ENCODE measurements at regions not wholly inside any gene's neighbourhood (a gene's known extent, or its start where the extent isn't known, plus 50 kb on each side); places are given as distances from the start of the nearest gene placed in this dataset.
"Not testable (repeated sequence)": the region's sequence is repeated elsewhere in the genome, so short reads cannot be mapped to it uniquely, and the experiment has no call there.

DNA sequence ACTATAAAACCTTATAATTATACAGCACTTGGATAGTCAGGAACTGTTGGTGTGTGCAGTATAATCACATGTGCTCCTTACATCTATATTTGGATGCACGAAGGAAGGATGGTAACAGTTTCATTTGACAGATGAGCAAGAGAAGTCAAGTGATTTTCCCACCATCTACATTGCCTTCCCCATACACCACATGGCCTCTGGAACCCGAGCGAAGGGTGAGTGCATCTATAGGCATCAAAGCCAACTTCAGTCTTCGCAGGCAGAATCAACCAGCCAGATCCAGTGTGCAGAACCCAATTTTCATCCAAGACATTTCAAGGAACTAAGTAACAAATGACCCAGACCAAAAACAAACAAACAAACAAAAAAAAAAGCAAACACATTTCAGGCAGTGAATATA is 85.1 kb upstream of the BLID start:
- DNase-seq (ENCODE audit: low read depth): no peak

DNA sequence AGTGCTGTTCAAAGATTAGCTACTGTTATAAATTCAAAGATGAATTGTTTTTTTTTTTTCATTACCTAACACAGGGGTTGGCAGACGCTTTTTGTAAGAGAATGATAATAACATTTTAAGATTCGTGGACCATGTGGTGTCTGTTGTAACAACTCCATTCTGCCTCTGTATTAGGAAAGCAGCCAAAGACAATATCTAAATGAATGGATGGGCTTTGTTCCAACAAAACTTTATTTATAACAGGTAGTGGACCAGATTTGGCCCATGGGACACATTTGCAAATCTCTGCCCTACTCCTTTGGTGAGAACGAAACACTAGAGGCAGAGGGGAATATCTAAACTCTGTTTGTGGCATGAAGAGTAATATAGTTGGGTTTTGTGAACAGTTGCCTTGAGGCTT is 83.6 kb upstream of the BLID start:
- no peak for DNase-seq (ENCODE audit: low read depth)

DNA sequence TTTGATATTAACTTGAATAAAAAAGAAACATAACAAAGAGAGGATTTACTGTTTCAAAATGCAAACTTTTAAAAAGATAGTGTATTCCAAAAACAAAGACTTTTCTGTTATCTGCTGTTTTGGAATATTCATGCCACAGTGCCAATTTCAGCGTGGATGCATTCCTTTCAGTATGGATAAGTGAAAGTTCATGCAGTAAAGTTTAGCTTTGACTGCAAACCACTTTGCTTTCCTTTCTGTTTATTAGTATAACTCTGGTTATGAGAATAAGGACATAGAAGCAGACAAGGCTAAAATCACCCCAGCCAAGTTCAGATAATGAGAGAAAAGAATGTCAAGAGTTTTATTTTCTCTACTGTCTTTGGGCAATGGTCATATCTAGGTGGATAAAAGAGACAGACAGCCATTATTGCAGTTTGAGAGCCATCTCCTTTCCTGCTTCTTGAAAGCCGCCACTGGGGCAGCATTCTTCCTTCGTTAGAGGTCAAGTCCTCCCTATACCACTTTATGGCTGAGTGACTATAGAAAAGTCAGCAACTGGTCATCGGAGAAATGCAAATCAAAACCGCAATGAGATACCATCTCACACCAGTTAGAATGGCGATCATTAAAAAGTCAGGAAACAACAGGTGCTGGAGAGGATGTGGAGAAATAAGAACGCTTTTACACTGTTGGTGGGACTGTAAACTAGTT is 82.4 kb upstream of the BLID start:
- DNase-seq (ENCODE audit: low read depth): no peak

DNA sequence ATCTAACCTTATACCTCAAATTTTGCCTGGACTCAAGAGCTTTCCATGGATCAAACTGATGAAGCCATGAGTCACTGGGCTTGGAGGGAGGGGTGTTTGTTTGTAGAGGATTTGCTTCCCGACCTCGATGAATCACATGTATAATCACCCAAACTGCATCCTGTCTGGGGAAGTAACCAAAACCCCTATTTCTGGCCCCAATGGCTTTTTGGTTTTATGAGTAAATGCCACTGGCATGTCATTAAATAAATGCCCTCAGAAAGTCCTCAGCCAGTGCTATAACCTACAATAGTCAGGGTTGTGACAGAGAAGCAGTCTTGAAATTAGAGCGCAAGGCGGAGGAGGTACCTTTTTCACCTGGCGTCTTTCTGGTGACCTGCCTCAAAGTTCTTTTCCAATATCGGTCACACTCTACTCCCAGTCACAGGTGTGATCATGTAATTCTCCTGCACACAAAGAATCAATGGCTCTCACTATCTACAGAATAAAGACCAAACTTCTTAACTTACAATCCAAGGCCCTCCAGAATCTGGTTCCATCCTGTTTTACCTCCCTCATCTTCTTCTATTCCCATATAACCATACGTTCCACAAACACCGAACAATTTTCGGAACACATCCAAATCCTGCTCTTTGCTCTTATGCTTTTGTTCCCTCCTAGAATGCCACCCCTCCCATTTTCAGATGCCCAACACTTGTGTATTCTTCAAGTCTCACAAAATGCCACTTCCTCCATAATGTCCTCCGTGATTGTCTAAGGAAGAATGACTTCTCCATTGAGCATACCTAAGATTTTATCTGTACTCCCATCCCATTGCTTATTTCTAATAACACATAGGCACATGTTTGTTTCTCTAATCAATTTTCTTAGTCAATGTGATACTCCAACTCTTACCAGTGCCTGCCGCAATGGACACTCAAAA is 81.3 kb upstream of the BLID start:
- DNase-seq (ENCODE audit: low read depth): no peak

DNA sequence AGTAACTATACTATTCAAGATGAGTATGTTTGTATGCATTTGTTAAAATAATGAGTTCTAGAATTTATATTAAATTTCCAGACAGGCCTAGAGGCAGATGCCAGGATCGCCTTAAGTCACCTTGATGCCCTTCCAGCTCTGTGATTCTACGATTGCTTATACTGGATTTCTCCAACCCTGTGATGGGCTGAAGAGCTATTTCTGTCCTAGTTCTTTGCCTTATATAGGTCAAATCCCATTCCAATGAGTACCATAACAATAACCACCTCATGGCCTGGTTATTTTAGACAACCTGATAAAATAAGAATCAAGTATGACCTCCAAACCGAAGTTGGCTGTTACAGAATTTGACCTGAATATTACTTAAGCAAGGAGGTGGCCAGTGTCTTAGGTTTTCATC is 79.8 kb upstream of the BLID start:
- DNase-seq (ENCODE audit: low read depth): no peak

DNA sequence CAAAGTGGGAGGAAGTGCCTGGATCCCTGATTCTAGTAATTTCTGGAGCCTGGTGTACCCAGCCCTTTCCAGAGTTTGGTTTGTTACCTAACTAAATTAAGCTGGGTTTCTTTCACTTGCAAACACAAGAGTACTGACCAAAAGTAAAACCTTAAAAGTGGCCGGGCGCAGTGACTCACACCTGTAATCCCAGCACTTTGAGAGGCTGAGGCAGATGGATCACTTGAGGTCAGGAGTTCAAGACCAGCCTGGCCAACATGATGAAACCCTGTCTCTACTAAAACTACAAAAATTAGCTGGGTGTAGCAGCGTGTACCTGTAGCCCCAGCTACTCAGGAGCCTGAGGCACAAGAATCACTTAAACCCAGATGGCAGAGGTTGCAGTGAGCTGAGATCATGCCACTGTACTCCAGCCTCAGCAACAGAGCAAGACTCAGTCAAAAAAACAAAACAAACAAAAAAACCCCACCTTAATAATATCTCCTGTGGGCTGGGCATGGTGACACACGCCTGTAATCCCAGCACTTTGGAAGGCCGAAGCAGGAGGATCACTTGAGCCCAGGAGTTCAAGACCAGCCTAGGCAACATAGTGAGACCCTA is 78.0 kb upstream of the BLID start:
- not testable (repeated sequence) for DNase-seq (ENCODE audit: low read depth)

DNA sequence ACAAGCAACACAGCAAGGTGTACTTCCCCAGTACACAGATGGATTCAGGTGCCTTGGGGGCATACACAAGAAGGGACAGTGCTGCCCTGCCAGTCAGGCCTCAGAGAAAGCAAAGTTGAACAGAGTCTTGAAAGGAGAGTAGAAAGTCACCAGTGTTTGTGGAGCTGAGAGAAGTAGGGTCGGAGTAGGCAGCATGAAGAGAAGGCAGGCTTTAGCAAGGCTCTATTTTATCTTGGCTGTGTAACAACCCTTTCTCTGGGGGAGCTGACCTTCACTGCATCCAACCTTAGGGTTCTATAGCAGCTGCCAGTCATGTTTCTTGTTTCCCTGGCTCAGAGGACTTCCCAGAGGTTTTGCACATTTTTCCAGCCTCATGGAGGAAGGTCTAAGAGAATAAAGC is 77.4 kb upstream of the BLID start:
- DNase-seq (ENCODE audit: low read depth): no peak

DNA sequence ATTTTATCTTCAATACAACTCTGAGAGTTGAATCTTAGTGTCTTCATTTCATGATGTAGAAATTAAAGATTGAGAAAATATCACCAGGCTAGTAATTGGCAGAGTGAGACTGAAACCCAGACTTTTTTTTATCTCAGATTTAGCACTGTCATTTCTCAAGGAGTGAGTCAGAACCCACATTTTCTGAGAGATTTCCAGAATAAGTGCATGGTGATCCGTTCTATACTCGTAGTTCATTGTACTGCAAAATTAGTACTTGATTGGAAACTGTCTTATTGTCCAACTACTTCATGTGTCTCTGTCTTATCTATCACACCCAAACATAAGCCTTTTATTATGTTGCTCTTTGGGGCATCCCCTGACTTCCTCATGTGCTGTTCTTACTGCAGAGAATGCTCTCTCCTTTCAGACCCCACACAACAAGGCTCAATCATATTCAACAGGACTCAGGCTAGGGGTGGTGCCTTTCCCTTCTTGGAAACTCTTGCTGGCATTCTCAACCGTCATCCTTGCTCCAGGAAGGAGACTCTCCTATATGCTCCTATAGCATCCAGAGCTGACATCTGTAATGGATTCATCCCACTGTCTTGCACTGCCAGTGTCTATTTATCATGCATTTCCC is 76.7 kb upstream of the BLID start:
- DNase-seq (ENCODE audit: low read depth): no peak

DNA sequence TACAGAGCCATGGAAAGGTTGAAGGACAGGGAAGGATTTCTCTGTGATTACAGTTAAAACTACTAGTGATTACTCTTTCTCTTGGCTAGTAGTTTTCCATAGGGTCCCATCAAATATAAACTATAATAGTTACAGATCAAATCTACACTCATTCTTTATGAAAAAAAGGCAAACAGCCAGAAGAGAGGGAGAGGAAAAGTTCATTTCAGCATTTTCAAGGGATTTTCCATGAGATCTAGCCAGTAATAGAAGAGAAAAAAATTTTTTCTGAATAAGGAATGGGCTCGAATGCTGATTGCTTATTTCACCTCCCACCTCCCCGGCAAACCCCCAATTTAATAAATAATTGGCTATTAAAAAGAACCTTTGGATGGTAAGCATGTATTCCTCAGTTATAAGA is 74.8 kb upstream of the BLID start:
- no peak for DNase-seq (ENCODE audit: low read depth)

DNA sequence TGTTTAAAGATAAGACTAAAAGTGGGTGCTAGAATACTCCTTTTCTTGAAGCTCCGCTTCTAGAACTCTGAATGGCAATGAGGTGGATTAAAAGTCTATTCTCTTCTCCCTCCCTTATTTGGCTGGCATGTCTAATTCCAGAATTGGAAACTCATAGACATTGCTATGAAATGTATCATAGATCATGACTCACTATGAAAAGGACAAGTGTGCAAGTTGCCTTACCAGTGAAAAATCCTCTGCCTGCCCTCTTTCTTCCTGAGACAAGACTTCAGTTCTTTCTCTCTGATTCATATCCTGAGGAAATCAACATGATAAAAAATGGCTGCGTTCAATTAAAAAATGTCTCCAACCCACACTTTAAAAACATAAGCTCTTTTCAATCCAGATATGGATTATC is 73.2 kb upstream of the BLID start:
- no peak for DNase-seq (ENCODE audit: low read depth)

DNA sequence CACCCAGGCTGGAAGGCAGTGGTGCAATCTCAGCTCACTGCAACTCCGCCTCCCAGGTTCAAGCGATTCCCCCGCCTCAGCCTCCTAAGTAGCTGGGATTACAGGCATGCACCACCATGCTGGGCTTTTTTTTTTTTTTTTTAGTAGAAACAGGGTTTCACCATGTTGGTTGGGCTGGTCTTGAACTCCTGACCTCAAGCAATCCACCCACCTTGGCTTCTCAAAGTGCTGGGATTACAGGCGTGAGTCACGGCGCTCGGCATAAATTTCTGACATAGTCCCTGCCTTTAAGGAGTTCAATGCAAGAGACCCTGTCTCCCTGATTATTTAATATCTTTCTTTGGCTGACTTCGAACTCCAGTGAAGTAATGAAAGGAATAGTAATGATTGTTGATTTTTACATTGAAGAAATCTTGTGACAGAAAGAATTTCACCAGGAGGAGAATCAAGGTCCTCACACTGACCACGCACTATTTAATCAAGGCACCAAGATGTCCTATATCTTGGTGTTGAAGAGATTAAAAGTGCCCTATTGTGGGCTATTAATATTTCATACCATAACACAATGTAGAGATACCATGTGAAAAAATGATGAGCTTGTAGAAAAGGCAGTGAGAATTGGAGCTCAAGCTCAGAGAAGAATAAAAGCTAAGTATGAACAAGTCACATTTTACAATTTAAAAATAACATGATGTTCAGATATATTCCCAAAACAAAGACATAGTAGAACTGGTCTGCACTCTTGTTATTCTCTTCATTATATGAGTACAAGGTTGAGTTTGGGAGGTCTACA is 71.6 kb upstream of the BLID start:
- DNase-seq (ENCODE audit: low read depth): no peak

DNA sequence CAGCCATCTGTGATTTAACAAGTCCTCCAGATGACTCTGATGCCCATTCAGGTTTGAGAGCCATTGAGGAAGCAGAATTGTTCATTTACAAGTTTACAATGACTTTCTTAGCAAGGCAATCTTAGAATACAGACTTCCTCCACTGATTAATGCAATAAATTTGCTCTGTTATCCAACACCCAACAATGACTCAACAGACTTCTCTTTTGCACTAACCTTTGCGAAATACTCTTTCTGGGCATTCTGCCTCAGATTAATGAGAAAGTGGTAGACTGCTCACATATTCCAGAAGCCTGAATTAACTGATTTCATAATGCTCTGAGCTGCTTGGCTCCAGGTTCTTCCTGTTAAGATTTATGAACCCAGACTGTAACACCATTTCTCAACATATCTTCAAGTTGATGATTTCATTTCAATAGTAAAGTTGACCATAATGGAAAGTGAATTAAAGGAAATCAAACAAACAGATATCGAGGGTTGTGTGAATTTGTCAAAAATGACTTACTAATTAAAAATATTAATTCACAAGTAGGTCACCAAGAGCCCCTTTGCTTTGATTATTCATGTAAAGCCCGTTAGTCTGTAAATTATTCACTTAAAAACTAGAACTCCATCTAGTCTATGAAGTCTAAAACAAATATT is 70.5 kb upstream of the BLID start:
- DNase-seq (ENCODE audit: low read depth): no peak

DNA sequence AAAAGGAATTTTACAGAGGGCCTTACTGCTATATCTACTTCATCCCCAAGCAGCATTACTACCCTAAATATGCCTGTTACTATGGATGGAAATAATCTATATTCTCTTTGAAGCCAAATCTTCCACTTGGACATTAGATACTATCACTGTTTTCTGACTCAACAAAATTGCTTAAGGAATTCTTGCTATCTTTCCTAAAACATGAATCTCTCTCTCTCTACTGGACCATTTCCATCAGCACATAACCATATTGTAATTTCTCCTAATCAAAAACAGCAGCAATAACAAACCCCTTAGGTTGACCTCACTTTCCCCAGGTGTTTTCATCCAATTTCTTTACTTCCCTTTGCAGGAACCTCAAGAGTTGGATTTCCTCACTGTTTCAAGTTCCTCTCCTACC is 67.9 kb upstream of the BLID start:
- DNase-seq (ENCODE audit: low read depth): no peak

DNA sequence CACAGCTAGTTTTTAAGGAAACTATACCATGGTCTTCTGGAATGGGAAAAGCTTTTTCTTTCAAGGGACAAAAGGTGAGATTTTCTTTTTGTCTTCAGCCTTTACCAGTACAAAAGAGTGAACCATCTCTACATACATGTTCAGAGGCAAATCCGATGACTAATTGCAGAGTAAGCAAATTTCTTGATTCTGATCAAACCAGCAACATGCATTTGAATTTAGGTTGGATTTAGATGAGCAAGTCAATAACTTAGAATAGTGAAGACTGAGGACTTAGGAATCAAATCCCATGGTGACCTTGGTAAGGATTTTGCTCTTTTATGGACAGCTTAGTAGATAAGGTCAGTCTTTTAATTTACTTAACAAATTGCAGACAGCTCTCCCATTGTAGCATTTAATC is 65.9 kb upstream of the BLID start:
- no peak for DNase-seq (ENCODE audit: low read depth)

DNA sequence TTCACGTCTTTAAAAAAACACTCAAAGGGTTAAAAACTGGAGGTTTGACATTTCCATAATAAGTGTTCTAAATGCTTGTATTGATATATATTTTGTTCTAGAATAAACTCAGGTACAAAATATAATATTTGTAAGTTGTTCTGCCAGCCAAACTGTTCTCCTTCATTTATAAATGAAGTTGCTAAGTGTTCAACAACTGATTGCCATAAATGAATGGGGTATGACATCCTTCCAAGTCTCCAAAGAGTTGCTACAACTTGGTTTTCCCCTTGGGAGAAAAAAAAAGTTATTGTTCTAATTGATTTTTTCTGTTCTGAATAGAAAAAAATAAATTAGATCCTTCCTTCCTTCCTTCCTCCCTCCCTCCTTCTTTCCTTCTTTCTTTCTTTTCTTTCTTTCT is 65.4 kb upstream of the BLID start:
- DNase-seq (ENCODE audit: low read depth): no peak

DNA sequence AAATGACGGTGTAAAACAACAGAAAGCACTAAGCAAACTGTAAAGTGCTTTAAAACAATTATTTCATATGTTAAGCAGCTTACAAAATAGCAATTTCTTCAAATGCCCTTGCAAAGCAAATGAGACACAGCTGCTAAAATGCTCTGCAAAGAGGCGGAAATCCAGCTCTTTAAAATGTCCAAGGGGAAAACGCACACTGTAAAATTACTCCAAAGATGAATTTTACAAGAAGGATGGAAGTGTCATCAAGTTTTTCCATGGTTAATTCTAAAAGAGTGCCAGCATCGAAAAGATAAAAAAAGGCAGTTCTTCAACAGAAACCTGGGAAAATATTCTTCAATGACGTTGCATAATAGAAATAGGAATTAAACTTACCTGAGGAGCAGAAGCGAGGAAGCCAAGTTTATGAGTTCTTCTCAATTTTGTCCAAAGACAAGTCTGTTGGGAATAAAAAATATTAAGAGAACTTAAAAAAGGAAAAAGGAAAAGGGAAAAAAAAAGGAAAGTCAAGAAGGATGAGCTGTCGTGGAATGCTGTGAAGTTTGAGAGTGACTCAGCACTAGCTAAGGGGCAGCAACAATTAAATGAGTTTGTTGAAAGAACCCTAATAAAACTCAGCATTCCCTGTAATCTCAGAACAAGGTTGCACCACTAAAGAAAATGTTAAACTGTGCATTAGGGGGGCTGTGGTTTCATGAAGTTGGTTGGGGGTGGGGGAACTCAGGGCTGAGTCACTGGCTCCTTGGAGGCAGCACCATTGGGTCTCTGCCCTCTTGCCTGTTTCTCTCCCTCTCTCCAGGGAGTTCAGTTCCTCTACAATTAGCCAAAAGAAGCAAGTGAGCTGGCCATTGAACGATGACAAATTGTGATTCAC is 64.2 kb upstream of the BLID start:
- DNase-seq (ENCODE audit: low read depth): no peak

DNA sequence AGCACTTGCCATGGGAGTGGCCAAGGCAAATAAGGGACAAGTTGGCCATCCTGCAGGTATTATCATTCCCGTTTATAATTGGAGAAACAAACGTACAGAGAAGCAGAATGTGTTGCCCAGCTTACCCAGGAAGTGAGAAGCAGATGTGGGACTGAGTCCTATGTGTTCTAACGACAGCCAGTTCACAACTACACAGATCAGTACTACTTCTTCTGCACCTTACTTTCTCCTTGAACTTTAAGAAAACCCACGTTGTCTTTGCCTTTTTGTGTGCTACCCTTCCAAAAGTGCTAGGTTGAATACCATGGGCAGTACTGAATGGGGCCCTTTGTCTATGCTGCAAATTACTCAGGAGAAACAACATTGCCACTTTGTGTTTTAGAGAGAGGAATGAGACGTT is 62.8 kb upstream of the BLID start:
- DNase-seq (ENCODE audit: low read depth): no peak

DNA sequence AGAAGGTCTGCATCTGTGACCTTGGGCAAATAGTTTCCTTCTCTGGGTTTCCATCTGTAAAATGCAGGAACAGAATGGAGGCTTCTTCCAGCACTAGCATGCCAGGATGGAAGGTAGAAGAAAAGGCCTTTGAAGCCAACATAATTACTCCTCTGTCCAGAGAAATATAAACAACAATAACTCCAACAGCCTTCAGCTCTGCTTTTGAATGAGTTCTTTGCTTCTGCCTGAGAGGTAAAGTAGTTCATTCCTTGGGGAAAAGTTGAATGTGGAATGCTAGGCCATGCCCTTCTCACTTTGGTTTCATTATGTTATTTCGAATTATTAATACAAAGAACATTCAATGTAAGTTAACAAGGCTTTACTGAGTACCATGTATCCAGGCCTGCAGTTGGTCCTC is 61.2 kb upstream of the BLID start:
- DNase-seq (ENCODE audit: low read depth): no peak

DNA sequence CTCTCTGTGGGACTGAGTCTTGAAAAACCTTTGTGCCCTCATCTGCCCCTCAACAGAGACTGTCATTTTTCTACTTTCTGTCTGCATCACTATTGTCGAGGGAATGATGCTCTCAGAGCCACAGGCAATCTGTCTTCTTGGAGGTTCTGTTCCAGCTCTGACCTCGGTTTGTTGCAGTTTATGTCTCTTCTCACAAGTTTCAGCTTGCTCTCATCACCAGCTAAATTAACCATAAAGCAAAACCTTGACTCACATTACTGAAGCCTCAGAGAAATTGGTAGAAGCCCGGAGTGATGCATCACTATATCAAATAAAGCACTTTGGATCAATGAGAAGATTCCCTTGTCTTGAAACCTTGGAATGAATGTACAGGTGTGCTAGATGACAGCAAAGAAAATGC is 60.6 kb upstream of the BLID start:
- no peak for DNase-seq (ENCODE audit: low read depth)

DNA sequence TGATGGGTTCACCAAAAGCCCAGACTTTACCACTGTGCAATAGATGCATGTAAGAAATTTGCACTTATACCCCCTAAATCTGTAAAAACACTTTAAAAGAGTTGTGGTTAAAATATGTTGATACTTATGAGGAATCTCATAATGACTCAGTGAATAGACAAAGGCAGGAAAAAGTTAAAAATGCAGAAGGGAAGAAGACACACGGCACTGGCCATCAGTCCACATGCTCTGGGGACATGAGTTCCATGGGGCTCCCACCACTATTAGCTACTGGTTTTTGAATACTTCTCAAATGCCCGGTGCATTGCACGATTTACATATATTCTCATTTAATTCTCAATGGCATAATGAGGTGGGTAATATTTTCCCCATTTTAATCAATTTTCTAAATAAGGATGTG is 59.3 kb upstream of the BLID start:
- no peak for DNase-seq (ENCODE audit: low read depth)

DNA sequence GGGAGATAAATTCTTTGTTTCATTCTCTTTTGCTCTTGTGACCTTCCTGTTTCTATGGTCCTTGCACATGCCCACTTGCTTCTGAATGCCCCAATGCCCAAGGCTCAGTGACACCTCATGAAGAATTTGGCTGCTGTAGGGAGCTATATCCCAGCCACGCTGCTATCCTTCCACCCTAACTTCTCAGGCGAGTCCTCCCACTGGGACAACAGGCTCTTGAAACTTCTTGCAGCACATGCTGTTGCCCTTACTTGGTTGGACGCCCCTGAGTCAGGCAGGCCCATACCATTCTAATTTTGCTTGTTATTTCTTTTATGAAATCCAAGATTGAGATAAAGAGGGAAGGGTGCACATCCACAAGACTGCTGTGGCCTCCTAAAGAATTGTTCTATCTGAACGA is 57.6 kb upstream of the BLID start:
- no peak for DNase-seq (ENCODE audit: low read depth)

All from T-helper 22 cell (primary cell).